ENCODE measurements at regions not wholly inside any gene's neighbourhood (a gene's known extent, or its start where the extent isn't known, plus 50 kb on each side); places are given as distances from the start of the nearest gene placed in this dataset.

DNA sequence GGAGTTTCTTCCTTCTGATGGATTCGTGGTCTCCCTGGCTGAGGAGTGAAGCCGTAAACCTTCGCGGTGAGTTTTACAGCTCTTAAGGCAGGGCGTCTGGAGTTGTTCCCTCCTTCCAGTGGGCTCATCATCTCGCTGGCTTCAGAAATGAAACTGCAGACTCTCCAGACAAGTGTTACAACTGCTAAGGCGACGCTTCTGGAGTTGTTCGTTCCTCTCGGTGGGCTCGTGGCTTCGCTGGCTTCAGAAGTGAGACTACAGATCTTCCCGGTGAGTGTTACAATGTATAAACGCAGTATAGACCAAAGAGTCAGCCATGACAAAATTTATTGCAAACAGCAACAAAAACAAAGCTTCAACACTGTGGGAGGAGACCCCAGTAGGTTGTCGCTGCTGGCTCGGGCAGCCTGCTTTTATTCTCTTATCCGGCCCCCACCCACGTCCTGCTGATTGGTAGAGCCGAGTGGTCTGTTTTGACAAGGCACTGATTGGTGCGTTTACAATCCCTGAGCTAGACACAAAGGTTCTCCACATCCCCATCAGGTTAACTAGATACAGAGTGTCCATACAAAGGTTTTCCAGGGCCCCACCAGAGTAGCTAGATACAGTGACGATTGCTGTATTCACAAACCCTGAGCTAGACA is 113.2 kb downstream of the GPX5 start:
- TF ChIP-seq, protein P1, sequence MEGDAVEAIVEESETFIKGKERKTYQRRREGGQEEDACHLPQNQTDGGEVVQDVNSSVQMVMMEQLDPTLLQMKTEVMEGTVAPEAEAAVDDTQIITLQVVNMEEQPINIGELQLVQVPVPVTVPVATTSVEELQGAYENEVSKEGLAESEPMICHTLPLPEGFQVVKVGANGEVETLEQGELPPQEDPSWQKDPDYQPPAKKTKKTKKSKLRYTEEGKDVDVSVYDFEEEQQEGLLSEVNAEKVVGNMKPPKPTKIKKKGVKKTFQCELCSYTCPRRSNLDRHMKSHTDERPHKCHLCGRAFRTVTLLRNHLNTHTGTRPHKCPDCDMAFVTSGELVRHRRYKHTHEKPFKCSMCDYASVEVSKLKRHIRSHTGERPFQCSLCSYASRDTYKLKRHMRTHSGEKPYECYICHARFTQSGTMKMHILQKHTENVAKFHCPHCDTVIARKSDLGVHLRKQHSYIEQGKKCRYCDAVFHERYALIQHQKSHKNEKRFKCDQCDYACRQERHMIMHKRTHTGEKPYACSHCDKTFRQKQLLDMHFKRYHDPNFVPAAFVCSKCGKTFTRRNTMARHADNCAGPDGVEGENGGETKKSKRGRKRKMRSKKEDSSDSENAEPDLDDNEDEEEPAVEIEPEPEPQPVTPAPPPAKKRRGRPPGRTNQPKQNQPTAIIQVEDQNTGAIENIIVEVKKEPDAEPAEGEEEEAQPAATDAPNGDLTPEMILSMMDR (conservative IDR thresholded peaks at IDR 0.05; ENCODE audit: low read length): no peak
- TF ChIP-seq EZH2phosphoT487 (IDR thresholded peaks at IDR 0.05; ENCODE audit: borderline replicate concordance): no peak
